K562 (cell line): ENCODE measurements at regions not wholly inside any gene's neighbourhood (a gene's known extent, or its start where the extent isn't known, plus 50 kb on each side); places are given as distances from the start of the nearest gene placed in this dataset.

ENCODE experiments used
- ATAC-seq: fragments of 200-7000 bp; cut with Tn5 transposase; 3 replicates; pipeline ENCODE4 v1.9.1; 2020; ENCODE audit warnings: moderate library complexity
- BruUV-seq: library from RNA; stranded (reverse); fragments of 400-500 nt; replicated peaks from 2 replicates; lab custom pipeline; 2021; lab: Mats Ljungman, UMichigan
- CTCF ChIA-PET: fragments of 300-600 bp; formaldehyde crosslinking; extraction: SDS; loops from one replicate; lab custom pipeline; 2021; ENCODE audit warnings: low intra/inter-chr PET ratio; lab: Yijun Ruan, JAX
- POLR2A ChIA-PET: fragments of 300-600, 350-650 bp; sonication (Branson Sonifier 250); formaldehyde crosslinking; extraction: SDS; loops from one replicate; lab custom pipeline; 2021; ENCODE audit warnings: antibody characterized with exemption, inconsistent platforms; lab: Yijun Ruan, JAX
- DNase-seq, 4 experiments: peaks; one replicate each; pipeline versions ENCODE4 v3.0.0 to v3.0.0-alpha.2; 2011 to 2018; ENCODE audit warnings: low spot score in 3 of 4, mixed read lengths in 3 of 4; ENCODE audit errors: extremely low read depth in 1 of 4
- FAIRE-seq: peaks from 2 replicates; lab custom pipeline; 2011; peaks lifted over from hg19 to GRCh38; lab: Jason Lieb, UNC
- H2AFZ ChIP-seq: 2 replicates; pipeline ENCODE4 v1.6.0; 2011; ENCODE audit warnings: low read depth, low read length, control low read depth, inconsistent platforms
- H3K27ac ChIP-seq: fragments of 200-600 bp; 3 replicates; pipeline ENCODE4 v1.8.0; 2011; ENCODE audit warnings: low read depth, mild to moderate bottlenecking, control low read depth, inconsistent platforms, low read length, moderate library complexity, mixed read lengths; ENCODE audit errors: extremely low read depth
- H3K27me3 ChIP-seq, 2 experiments: fragments of 300-600 bp in 1 of 2; 2 replicates in 1 of 2; 3 replicates in 1 of 2; pipeline versions ENCODE4 v1.6.0 to v1.8.0; 2011; ENCODE audit warnings: inconsistent platforms in 2 of 2, low read length in 2 of 2, mild to moderate bottlenecking in 1 of 2, mixed read lengths in 1 of 2, moderate library complexity in 1 of 2; ENCODE audit not compliant: control insufficient read depth in 2 of 2, insufficient read depth in 2 of 2
- H3K36me3 ChIP-seq: fragments of 300-600 bp; 3 replicates; pipeline ENCODE4 v1.8.0; 2011; ENCODE audit warnings: mild to moderate bottlenecking, low read length, inconsistent platforms; ENCODE audit not compliant: control insufficient read depth, insufficient read depth
- H3K4me1 ChIP-seq, 2 experiments: fragments of 200-600 bp in 1 of 2; replicated peaks in 1 of 2; 2 replicates in 1 of 2; 3 replicates in 1 of 2; pipeline versions ENCODE4 v1.5.1 to v1.8.0; 2011; ENCODE audit warnings: inconsistent platforms in 2 of 2, low read length in 2 of 2, mild to moderate bottlenecking in 1 of 2, mixed read lengths in 1 of 2, moderate library complexity in 1 of 2; ENCODE audit not compliant: control insufficient read depth in 2 of 2, insufficient read depth in 2 of 2
- H3K4me2 ChIP-seq: 2 replicates; pipeline ENCODE4 v1.6.1; 2011; ENCODE audit warnings: low read length, control low read depth, inconsistent platforms, mixed read lengths; ENCODE audit not compliant: insufficient read depth
- H3K4me3 ChIP-seq: fragments of 200-600 bp; sonication (generic), shearing (Covaris generic); 2 replicates; pipeline ENCODE4 v1.5.1; 2016; ENCODE audit warnings: control low read depth, inconsistent platforms
- H3K79me2 ChIP-seq: fragments of 200-600 bp; 3 replicates; pipeline ENCODE4 v1.8.0; 2011; ENCODE audit warnings: low read length, inconsistent platforms; ENCODE audit not compliant: control insufficient read depth, insufficient read depth
- H3K9ac ChIP-seq, 2 experiments: 2 replicates each; pipeline versions ENCODE4 v1.6.0 to v1.6.1; 2011; ENCODE audit warnings: low read depth in 2 of 2, low read length in 2 of 2, control low read depth in 1 of 2, inconsistent platforms in 1 of 2, mild to moderate bottlenecking in 1 of 2, mixed read lengths in 1 of 2; ENCODE audit not compliant: insufficient read depth in 1 of 2
- H3K9me1 ChIP-seq: one replicate; pipeline ENCODE4 v1.6.0; 2011; ENCODE audit warnings: inconsistent platforms, mild to moderate bottlenecking, low read length, moderate library complexity; ENCODE audit not compliant: control insufficient read depth, insufficient read depth
- H3K9me3 ChIP-seq: replicated peaks from 2 replicates; pipeline ENCODE4 v1.5.1; 2011; ENCODE audit warnings: low read depth, low read length, inconsistent platforms; ENCODE audit not compliant: control insufficient read depth, insufficient read depth
- H4K20me1 ChIP-seq: replicated peaks from 2 replicates; pipeline ENCODE4 v1.6.1; 2011; ENCODE audit warnings: low read length, inconsistent platforms, mixed read lengths; ENCODE audit not compliant: control insufficient read depth, insufficient read depth
- C11orf30 ChIP-seq: fragments of 450-650 bp; IDR thresholded peaks from 2 replicates; pipeline ENCODE4 v1.6.1; 2016; ENCODE audit warnings: low read depth, mild to moderate bottlenecking
- ILK ChIP-seq: fragments of 450-650 bp; IDR thresholded peaks from 2 replicates; pipeline ENCODE4 v1.6.1; 2016; ENCODE audit warnings: missing genetic modification characterization, low read depth, mild to moderate bottlenecking, missing compliant biosample characterization, moderate library complexity, borderline replicate concordance
- NR2F6 ChIP-seq: fragments of 450-650 bp; formaldehyde crosslinking; IDR thresholded peaks from 2 replicates; pipeline ENCODE4 v1.4.0; 2020; ENCODE audit warnings: mild to moderate bottlenecking
- RNF2 ChIP-seq: sonication (generic); IDR thresholded peaks from 2 replicates; pipeline ENCODE4 v1.6.1; 2016
- WGBS: fragments of 100-300 bp; shearing (Covaris generic); methylation state at CpG from one replicate; pipeline ENCODE4 v1.1.6; 2016; ENCODE audit warnings: low coverage, mixed read lengths; ENCODE audit not compliant: insufficient coverage; ENCODE audit errors: missing lambda C conversion rate; 5-methylcytosine and 5-hydroxymethylcytosine counted together
- in situ Hi-C: fragments of 300-500 bp; cut with MboI; formaldehyde crosslinking; loops from 4 replicates; pipeline ENCODE4 v1.15.0; 2018; ENCODE audit warnings: inconsistent platforms, mixed read lengths
- intact Hi-C: fragments of 100-400 bp; cut with micrococcal nuclease; formaldehyde crosslinking; loops from 2 replicates; pipeline ENCODE4 v1.14.2; 2022
- TF ChIP-seq, protein P1 (sequence below): conservative IDR thresholded peaks from 2 replicates; pipeline ENCODE4 v1.6.1; 2011; ENCODE audit warnings: low read depth, mild to moderate bottlenecking, low read length; ENCODE audit not compliant: control insufficient read depth
- TF ChIP-seq, protein P2 (sequence below): IDR thresholded peaks from 3 replicates; pipeline ENCODE4 v1.6.1; 2011; ENCODE audit warnings: borderline replicate concordance, mild to moderate bottlenecking; ENCODE audit not compliant: insufficient read length, insufficient read depth

DNA sequence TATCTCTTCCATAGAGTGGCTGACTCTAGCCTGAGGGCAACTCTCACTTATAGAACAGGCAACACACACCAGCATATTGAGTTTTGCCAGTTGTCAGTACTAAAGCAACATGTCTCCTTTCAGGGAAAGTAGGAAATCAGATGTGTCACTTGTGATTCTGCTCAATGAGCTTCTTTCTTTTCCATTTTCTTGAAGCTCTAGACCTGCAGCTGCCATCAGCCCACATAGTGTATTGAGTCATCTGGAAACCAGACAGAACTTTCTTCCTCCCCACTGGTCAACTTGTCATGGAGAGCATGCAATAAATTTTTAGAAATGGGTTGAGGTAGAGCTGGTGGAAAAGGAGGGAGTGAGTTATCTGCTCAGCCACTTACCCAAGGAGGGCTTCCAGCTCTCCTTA is 209.0 kb upstream of the PLEKHG7 start (continued):
- TF ChIP-seq ILK (tag) (no peak), RNF2 (no peak)
- TF ChIP-seq, protein P1, sequence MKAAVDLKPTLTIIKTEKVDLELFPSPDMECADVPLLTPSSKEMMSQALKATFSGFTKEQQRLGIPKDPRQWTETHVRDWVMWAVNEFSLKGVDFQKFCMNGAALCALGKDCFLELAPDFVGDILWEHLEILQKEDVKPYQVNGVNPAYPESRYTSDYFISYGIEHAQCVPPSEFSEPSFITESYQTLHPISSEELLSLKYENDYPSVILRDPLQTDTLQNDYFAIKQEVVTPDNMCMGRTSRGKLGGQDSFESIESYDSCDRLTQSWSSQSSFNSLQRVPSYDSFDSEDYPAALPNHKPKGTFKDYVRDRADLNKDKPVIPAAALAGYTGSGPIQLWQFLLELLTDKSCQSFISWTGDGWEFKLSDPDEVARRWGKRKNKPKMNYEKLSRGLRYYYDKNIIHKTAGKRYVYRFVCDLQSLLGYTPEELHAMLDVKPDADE = no peak
- TF ChIP-seq, protein P2, sequence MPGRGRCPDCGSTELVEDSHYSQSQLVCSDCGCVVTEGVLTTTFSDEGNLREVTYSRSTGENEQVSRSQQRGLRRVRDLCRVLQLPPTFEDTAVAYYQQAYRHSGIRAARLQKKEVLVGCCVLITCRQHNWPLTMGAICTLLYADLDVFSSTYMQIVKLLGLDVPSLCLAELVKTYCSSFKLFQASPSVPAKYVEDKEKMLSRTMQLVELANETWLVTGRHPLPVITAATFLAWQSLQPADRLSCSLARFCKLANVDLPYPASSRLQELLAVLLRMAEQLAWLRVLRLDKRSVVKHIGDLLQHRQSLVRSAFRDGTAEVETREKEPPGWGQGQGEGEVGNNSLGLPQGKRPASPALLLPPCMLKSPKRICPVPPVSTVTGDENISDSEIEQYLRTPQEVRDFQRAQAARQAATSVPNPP = no peak

DNA sequence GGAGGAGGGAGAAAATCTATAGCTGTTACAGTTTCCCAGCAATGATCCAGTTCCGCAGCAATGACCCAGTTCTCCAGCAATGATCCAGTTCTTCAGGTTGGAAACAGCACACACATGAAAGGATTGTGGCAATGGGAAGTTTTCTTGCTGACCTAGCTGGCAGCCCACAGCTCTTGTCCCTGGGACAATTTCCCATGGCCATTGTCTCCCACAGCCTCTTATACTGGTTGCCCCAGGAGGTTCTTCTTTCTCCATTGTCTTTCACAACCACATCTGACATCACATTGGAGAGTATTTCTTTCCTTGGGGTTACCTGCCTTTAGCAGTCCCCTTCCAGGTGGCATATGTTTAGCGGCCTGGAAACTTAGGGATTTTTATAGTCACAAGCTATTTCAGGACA is 209.8 kb upstream of the PLEKHG7 start:
- Histone ChIP-seq H3K9me1 (no peaks in the 10 kb centered on the region), H3K9ac (no peak overlapping the region), H4K20me1 (no peaks in the 10 kb centered on the region), H3K27me3 (no peaks in the 10 kb centered on the region), H3K36me3 (no peaks in the 10 kb centered on the region), H3K27ac (no peak overlapping the region), H3K9me3 (no peaks in the 10 kb centered on the region), H3K79me2 (no peaks in the 10 kb centered on the region), H3K4me1 (no peaks in the 10 kb centered on the region; a peak in 1 of 5 replicates), H2AFZ (no peak overlapping the region), H3K4me2 (no peak overlapping the region), H3K4me3 (no peak overlapping the region)
- DNase-seq = no peak
- no peak for FAIRE-seq
- ChIA-PET CTCF (no interaction called here), POLR2A (interaction anchor here (1.3 kb wide), 1 partner anchor 11 kb away, joined by 3 read pairs; no protein-coding TSS in a partner anchor)
- in situ Hi-C loops = no loop called here
- TF ChIP-seq NR2F6 (CRISPR knock-in tag) = no peak
- no peak for TF ChIP-seq C11orf30
- no peak for ATAC-seq
- no TSS peak for BruUV-seq
- 32% methylated on average over 2 of the region's 2 CpGs for WGBS
- intact Hi-C loops = no loop called here
